H1 (cell line): ENCODE measurements at regions not wholly inside any gene's neighbourhood (a gene's known extent, or its start where the extent isn't known, plus 50 kb on each side); places are given as distances from the start of the nearest gene placed in this dataset.

Experiments used
- CTCF ChIA-PET: fragments of 300-600 bp; sonication (Branson Sonifier 250); formaldehyde crosslinking; loops from one replicate; lab custom pipeline; 2021; ENCODE audit not compliant: partially characterized antibody; lab: Charles Lee
- POLR2A ChIA-PET: fragments of 300-600 bp; sonication (Branson Sonifier 250); formaldehyde crosslinking; loops from one replicate; lab custom pipeline; 2021; ENCODE audit warnings: inconsistent platforms; ENCODE audit not compliant: partially characterized antibody; lab: Charles Lee
- DNase-seq, 2 experiments: peaks; one replicate each; pipeline versions ENCODE4 v3.0.0 to v3.0.0-alpha.2; 2010 to 2022; ENCODE audit warnings: low spot score in 2 of 2, low read depth in 1 of 2, mixed read lengths in 1 of 2
- FAIRE-seq: peaks from 2 replicates; lab custom pipeline; 2011; peaks lifted over from hg19 to GRCh38; lab: Jason Lieb, UNC
- H2AFZ ChIP-seq: 2 replicates; pipeline ENCODE4 v1.8.1; 2012; ENCODE audit warnings: low read length, inconsistent platforms
- H2AK5ac ChIP-seq: 2 replicates; pipeline ENCODE4 v1.6.1; 2013; ENCODE audit warnings: low read depth, low read length
- H2BK120ac ChIP-seq: replicated peaks from 2 replicates; pipeline ENCODE3; 2013; ENCODE audit warnings: low read depth, low read length, inconsistent platforms
- H2BK12ac ChIP-seq: 2 replicates; pipeline ENCODE4 v1.6.1; 2013; ENCODE audit warnings: low read depth, low read length
- H2BK15ac ChIP-seq: 2 replicates; pipeline ENCODE4 v1.6.1; 2013; ENCODE audit warnings: low read length
- H2BK20ac ChIP-seq: 2 replicates; pipeline ENCODE4 v1.6.1; 2013; ENCODE audit warnings: low read length
- H2BK5ac ChIP-seq: 2 replicates; pipeline ENCODE4 v1.6.1; 2013; ENCODE audit warnings: low read depth, low read length
- H3K14ac ChIP-seq: 2 replicates; pipeline ENCODE4 v1.6.1; 2013; ENCODE audit warnings: inconsistent platforms; ENCODE audit not compliant: insufficient read length
- H3K18ac ChIP-seq: 2 replicates; pipeline ENCODE4 v1.6.1; 2013; ENCODE audit warnings: low read length; ENCODE audit errors: extremely low read depth
- H3K23ac ChIP-seq: 2 replicates; pipeline ENCODE4 v1.6.1; 2013; ENCODE audit warnings: inconsistent platforms; ENCODE audit not compliant: insufficient read length
- H3K23me2 ChIP-seq: 2 replicates; pipeline ENCODE4 v1.6.1; 2013; ENCODE audit warnings: low read depth, low read length
- H3K27ac ChIP-seq: 2 replicates; pipeline ENCODE4 v1.6.1; 2011; ENCODE audit warnings: low read depth, low read length, inconsistent platforms
- H3K27me3 ChIP-seq, 4 experiments: replicated peaks in 1 of 4; 1 replicate in 1 of 4; 2 replicates in 3 of 4; pipeline versions ENCODE4 v1.6.1 to v1.8.1; 2011 to 2013; ENCODE audit warnings: low read length in 3 of 4, mild to moderate bottlenecking in 3 of 4, inconsistent platforms in 2 of 4, mixed read lengths in 2 of 4, moderate library complexity in 1 of 4; ENCODE audit not compliant: control insufficient read depth in 3 of 4, insufficient read depth in 3 of 4; ENCODE audit errors: extremely low read depth in 1 of 4
- H3K36me3 ChIP-seq, 4 experiments: 2 replicates each; pipeline versions ENCODE4 v1.6.1 to v1.8.1; 2011 to 2013; ENCODE audit warnings: mild to moderate bottlenecking in 4 of 4, low read length in 3 of 4, moderate library complexity in 2 of 4, control low read depth in 1 of 4, inconsistent platforms in 1 of 4; ENCODE audit not compliant: insufficient read depth in 4 of 4, control insufficient read depth in 2 of 4
- H3K4ac ChIP-seq: replicated peaks from 2 replicates; pipeline ENCODE3; 2013; ENCODE audit warnings: low read length, low read depth, mixed read lengths, inconsistent platforms; ENCODE audit not compliant: insufficient read length
- H3K4me1 ChIP-seq, 4 experiments: replicated peaks in 1 of 4; 1 replicate in 1 of 4; 2 replicates in 3 of 4; pipeline versions ENCODE4 v1.6.1 to v1.8.1; 2011 to 2013; ENCODE audit warnings: low read length in 3 of 4, inconsistent platforms in 2 of 4, mixed read lengths in 1 of 4; ENCODE audit not compliant: insufficient read depth in 4 of 4, control insufficient read depth in 3 of 4
- H3K4me2 ChIP-seq, 2 experiments: 2 replicates each; pipeline versions ENCODE4 v1.6.1 to v1.8.1; 2011 to 2013; ENCODE audit warnings: low read depth in 2 of 2, low read length in 2 of 2, control low read depth in 1 of 2, inconsistent platforms in 1 of 2, mild to moderate bottlenecking in 1 of 2; ENCODE audit not compliant: insufficient read depth in 1 of 2
- H3K4me3 ChIP-seq, 4 experiments: fragments of 200-600, 300-600 bp in 1 of 4; sonication (generic), shearing (Covaris generic), sonication (Bioruptor Twin) in 1 of 4; 2 replicates each; pipeline versions ENCODE4 v1.5.1 to v1.8.1; 2011 to 2016; ENCODE audit warnings: low read length in 4 of 4, low read depth in 3 of 4, control low read depth in 2 of 4, inconsistent platforms in 2 of 4, mild to moderate bottlenecking in 2 of 4, mixed read lengths in 1 of 4, moderate library complexity in 1 of 4; ENCODE audit not compliant: insufficient read depth in 2 of 4; ENCODE audit errors: extremely low read depth in 1 of 4
- H3K56ac ChIP-seq: replicated peaks from 2 replicates; pipeline ENCODE3; 2013; ENCODE audit warnings: low read depth, mild to moderate bottlenecking, mixed read lengths, low read length, inconsistent platforms; ENCODE audit not compliant: insufficient read length
- H3K79me1 ChIP-seq: 2 replicates; pipeline ENCODE4 v1.6.1; 2013; ENCODE audit warnings: low read depth, low read length, control low read depth
- H3K79me2 ChIP-seq, 2 experiments: 2 replicates each; pipeline versions ENCODE4 v1.6.1 to v1.8.1; 2012 to 2013; ENCODE audit warnings: low read length in 2 of 2, mild to moderate bottlenecking in 2 of 2, inconsistent platforms in 1 of 2; ENCODE audit not compliant: insufficient read depth in 2 of 2, control insufficient read depth in 1 of 2
- H3K9ac ChIP-seq, 4 experiments: replicated peaks in 1 of 4; 1 replicate in 1 of 4; 2 replicates in 3 of 4; pipeline versions ENCODE4 v1.6.1 to v1.8.1; 2011 to 2013; ENCODE audit warnings: low read depth in 3 of 4, low read length in 3 of 4, control low read depth in 2 of 4, mild to moderate bottlenecking in 2 of 4, moderate library complexity in 2 of 4, inconsistent platforms in 1 of 4; ENCODE audit errors: extremely low read depth in 1 of 4
- H3K9me3 ChIP-seq, 2 experiments: 2 replicates each; pipeline versions ENCODE4 v1.6.1 to v1.8.1; 2012 to 2013; ENCODE audit warnings: mild to moderate bottlenecking in 2 of 2, moderate library complexity in 2 of 2, control low read depth in 1 of 2, inconsistent platforms in 1 of 2, low read depth in 1 of 2, low read length in 1 of 2, mixed read lengths in 1 of 2; ENCODE audit not compliant: insufficient read depth in 2 of 2
- H4K20me1 ChIP-seq, 2 experiments: replicated peaks in 1 of 2; 2 replicates each; pipeline versions ENCODE3 to v1.8.1; 2011 to 2013; ENCODE audit warnings: inconsistent platforms in 2 of 2, low read length in 2 of 2, mild to moderate bottlenecking in 1 of 2; ENCODE audit not compliant: insufficient read depth in 2 of 2, control insufficient read depth in 1 of 2
- H4K5ac ChIP-seq: 2 replicates; pipeline ENCODE4 v1.6.1; 2013; ENCODE audit warnings: low read length, low read depth, mixed read lengths, inconsistent platforms; ENCODE audit not compliant: insufficient read length
- H4K8ac ChIP-seq: 2 replicates; pipeline ENCODE4 v1.8.0; 2013; ENCODE audit warnings: mild to moderate bottlenecking, moderate library complexity, low read length, inconsistent platforms; ENCODE audit not compliant: insufficient read depth; ENCODE audit errors: extremely low read depth
- H4K91ac ChIP-seq: replicated peaks from 2 replicates; pipeline ENCODE3; 2013; ENCODE audit warnings: low read length, mixed read lengths, inconsistent platforms; ENCODE audit not compliant: insufficient read length
- CBX5 ChIP-seq: fragments of 300-800, 300-1000 bp; sonication (generic); IDR thresholded peaks from 2 replicates; pipeline ENCODE4 v1.7.1; 2016; ENCODE audit warnings: antibody characterized with exemption, low read length, low read depth
- CREB1 ChIP-seq: IDR thresholded peaks from 2 replicates; pipeline ENCODE4 v1.6.1; 2012; ENCODE audit warnings: inconsistent platforms
- GTF2F1 ChIP-seq: IDR thresholded peaks from 2 replicates; pipeline ENCODE4 v1.6.1; 2012; ENCODE audit warnings: low read depth, low read length, improper control_type of control experiment, borderline replicate concordance
- PHF8 ChIP-seq: fragments of 200-600 bp; sonication (generic); conservative IDR thresholded peaks from 2 replicates; pipeline ENCODE4 v1.7.1; 2012; ENCODE audit warnings: low read depth, mild to moderate bottlenecking, inconsistent platforms, low read length, moderate library complexity
- POU5F1 ChIP-seq: IDR thresholded peaks from 2 replicates; pipeline ENCODE4 v1.6.1; 2011; ENCODE audit warnings: low read depth, mild to moderate bottlenecking, low read length, moderate library complexity
- SIRT6 ChIP-seq: IDR thresholded peaks from one replicate; pipeline ENCODE4 v1.7.1; 2012; ENCODE audit warnings: low read length, inconsistent platforms
- SIX5 ChIP-seq: IDR thresholded peaks from 2 replicates; pipeline ENCODE4 v1.6.1; 2011; ENCODE audit warnings: mild to moderate bottlenecking, low read depth, low read length
- SP4 ChIP-seq: IDR thresholded peaks from 2 replicates; pipeline ENCODE4 v1.6.1; 2012; ENCODE audit warnings: low read length, inconsistent platforms
- TBP ChIP-seq: IDR thresholded peaks from 2 replicates; pipeline ENCODE4 v1.6.1; 2011; ENCODE audit warnings: low read depth, low read length, improper control_type of control experiment
- WGBS, 2 experiments: shearing (Covaris generic) in 1 of 2; methylation state at CpG; one replicate each; pipeline versions ENCODE4 v1.1.6 to v1.1.7; 2013 to 2015; ENCODE audit warnings: low lambda C conversion rate in 2 of 2, mixed read lengths in 2 of 2, inconsistent platforms in 1 of 2, low coverage in 1 of 2, missing lambda C conversion rate in 1 of 2; ENCODE audit not compliant: insufficient replicate concordance in 2 of 2, insufficient coverage in 1 of 2, insufficient read length in 1 of 2; ENCODE audit errors: extremely low coverage in 1 of 2, missing lambda C conversion rate in 1 of 2; 5-methylcytosine and 5-hydroxymethylcytosine counted together

DNA sequence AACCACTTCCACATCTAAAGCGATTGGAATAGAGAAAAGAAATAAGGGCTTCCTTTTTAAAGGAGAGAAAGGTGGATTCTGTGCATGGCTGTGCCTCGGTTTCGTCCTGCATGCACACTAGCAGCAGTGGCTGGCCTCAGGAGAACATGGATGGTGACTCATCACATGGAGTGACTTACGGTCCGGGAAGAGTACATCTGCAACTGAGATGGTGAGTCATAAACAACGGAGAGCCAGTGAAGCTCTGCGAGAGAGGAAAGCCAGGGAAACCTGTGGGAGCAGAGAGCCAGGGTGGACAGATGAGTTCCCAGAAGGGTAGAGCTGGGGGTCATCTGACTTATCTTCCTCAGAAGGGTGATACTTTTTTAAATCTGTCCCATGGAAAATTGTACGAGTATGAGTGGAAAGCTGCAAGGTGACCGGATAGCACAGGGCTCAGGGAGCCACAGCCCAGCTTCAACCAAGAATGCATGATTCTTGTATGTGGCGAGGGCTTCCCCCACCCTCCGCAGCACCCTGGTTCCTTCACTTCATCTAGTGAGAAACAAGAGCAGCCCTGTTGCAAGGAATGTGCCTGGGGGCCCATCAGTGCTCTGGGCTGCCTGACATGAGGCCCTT is 259.1 kb downstream of the KLF6 start:
- no peak overlapping the region for H3K14ac ChIP-seq
- no peaks in the 10 kb centered on the region for H3K4me1 ChIP-seq
- no peak overlapping the region for H3K23ac ChIP-seq
- H3K9me3 ChIP-seq = no peaks in the 10 kb centered on the region
- no peak overlapping the region for H3K18ac ChIP-seq
- H3K27me3 ChIP-seq = no peaks in the 10 kb centered on the region
- H2BK20ac ChIP-seq = no peak overlapping the region
- H3K56ac ChIP-seq = no peak overlapping the region
- no peaks in the 10 kb centered on the region for H3K79me2 ChIP-seq
- H2AFZ ChIP-seq = no peak overlapping the region
- H2BK5ac ChIP-seq = no peak overlapping the region; the same call in 1 of the 2 replicates
- H4K8ac ChIP-seq = 0 out of 2 replicates have a peak overlapping the region, but pooled peaks have one; percentile 22
- H3K23me2 ChIP-seq = no peaks in the 10 kb centered on the region
- H2BK15ac ChIP-seq = no peak overlapping the region
- no peak overlapping the region for H3K4ac ChIP-seq
- no peak overlapping the region for H3K27ac ChIP-seq
- no peak for DNase-seq
- 97% methylated on average over 11 of the region's 11 CpGs; no CpG with 5 or more reads in 1 of the 2 experiments for WGBS, 2 experiments
- no peaks in the 10 kb centered on the region for H3K36me3 ChIP-seq
- TF ChIP-seq GTF2F1 (no peak), CREB1 (no peak), SIRT6 (no peak), POU5F1 (no peak), CBX5 (no peak), SIX5 (no peak), TBP (no peak), SP4 (no peak), PHF8 (no peak)
- H2BK12ac ChIP-seq = 0 out of 2 replicates have a peak overlapping the region, but pooled peaks have one; percentile 39
- no peaks in the 10 kb centered on the region for H3K79me1 ChIP-seq
- FAIRE-seq = no peak
- ChIA-PET POLR2A (no interaction called here), CTCF (interaction anchor here (0.6 kb wide), 1 partner anchor 176 kb away, joined by 3 read pairs; no protein-coding TSS in a partner anchor)
- H3K4me2 ChIP-seq = no peak overlapping the region
- H2AK5ac ChIP-seq = no peak overlapping the region
- no peaks in the 10 kb centered on the region for H4K20me1 ChIP-seq
- no peak overlapping the region for H3K9ac ChIP-seq
- H3K4me3 ChIP-seq = no peak overlapping the region
- no peak overlapping the region for H2BK120ac ChIP-seq
- no peak overlapping the region for H4K91ac ChIP-seq
- H4K5ac ChIP-seq = no peak overlapping the region
